Astrocyte (in vitro differentiated cells and primary cell): ENCODE measurements at regions not wholly inside any gene's neighbourhood (a gene's known extent, or its start where the extent isn't known, plus 50 kb on each side); places are given as distances from the start of the nearest gene placed in this dataset.

ENCODE experiments used
- CTCF ChIP-seq: IDR thresholded peaks from 2 replicates; pipeline ENCODE4 v1.5.1; 2011; ENCODE audit warnings: low read depth, mild to moderate bottlenecking, inconsistent platforms, low read length, moderate library complexity; ENCODE audit not compliant: insufficient read depth
- EZH2 ChIP-seq: IDR thresholded peaks from 2 replicates; pipeline ENCODE4 v1.6.1; 2012; ENCODE audit warnings: mild to moderate bottlenecking, low read length, inconsistent platforms; ENCODE audit not compliant: insufficient read depth

GRCh38 chr6:33880104-33880678 lies 76.4 kb upstream of the MLN start:
- no peak for TF ChIP-seq CTCF
- TF ChIP-seq EZH2: no peak
